ENCODE measurements at regions not wholly inside any gene's neighbourhood (a gene's known extent, or its start where the extent isn't known, plus 50 kb on each side); places are given as distances from the start of the nearest gene placed in this dataset.

DNA sequence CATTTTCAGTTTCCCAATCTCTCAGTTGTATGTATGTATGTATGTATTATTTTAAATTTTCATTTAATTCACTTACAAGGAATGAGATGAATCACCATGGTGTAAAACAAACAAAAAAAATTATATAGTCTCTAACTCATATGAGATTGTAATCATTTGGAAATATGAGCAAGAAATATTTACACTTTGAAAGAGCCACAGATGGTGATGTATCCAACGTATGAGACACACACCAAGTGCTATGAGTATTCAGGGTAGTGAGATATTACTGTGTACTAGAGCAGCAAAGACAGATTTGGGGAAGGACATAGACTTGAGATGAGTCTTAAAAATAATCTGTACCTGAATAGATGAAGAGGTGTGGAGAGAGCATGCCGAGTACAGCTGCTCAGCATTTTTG, 1154.4 kb downstream of the RAPGEF2 start:
- ChIA-PET POLR2A (ENCODE audit: partially characterized antibody) (no interaction called here), CTCF (ENCODE audit: partially characterized antibody) (no interaction called here)
- no peak overlapping the region for H4K91ac ChIP-seq (replicated peaks; ENCODE audit: insufficient read length, low read length)
- H3K18ac ChIP-seq (ENCODE audit: extremely low read depth, low read length), result no peak overlapping the region
- no peak overlapping the region for H4K5ac ChIP-seq (ENCODE audit: insufficient read length, low read depth, low read length)
- H4K8ac ChIP-seq (ENCODE audit: extremely low read depth, insufficient read depth, low read length), result no peak overlapping the region
- H2BK5ac ChIP-seq (ENCODE audit: low read depth, low read length), result no peak overlapping the region
- no peak overlapping the region for H3K9ac ChIP-seq (replicated peaks in 1 of 4; ENCODE audit: extremely low read depth in 1 of 4, low read depth in 3 of 4, low read length in 3 of 4)
- H3K23ac ChIP-seq (ENCODE audit: insufficient read length), result no peak overlapping the region
- H3K27ac ChIP-seq (ENCODE audit: low read depth, low read length), result no peak overlapping the region
- H3K4me2 ChIP-seq (ENCODE audit: insufficient read depth in 1 of 2, low read depth in 2 of 2, low read length in 2 of 2), result no peak overlapping the region
- H2BK20ac ChIP-seq (ENCODE audit: low read length), result no peak overlapping the region
- no peaks in the 10 kb centered on the region for H4K20me1 ChIP-seq (replicated peaks in 1 of 2; ENCODE audit: control insufficient read depth in 1 of 2, insufficient read depth in 2 of 2, low read length in 2 of 2)
- no peaks in the 10 kb centered on the region for H3K23me2 ChIP-seq (ENCODE audit: low read depth, low read length)
- H3K4me1 ChIP-seq (replicated peaks in 1 of 4; ENCODE audit: control insufficient read depth in 3 of 4, insufficient read depth in 4 of 4, low read length in 3 of 4), result no peaks in the 10 kb centered on the region
- H3K9me3 ChIP-seq (ENCODE audit: insufficient read depth in 2 of 2, low read depth in 1 of 2, low read length in 1 of 2), result no peaks in the 10 kb centered on the region
- H3K4me3 ChIP-seq (ENCODE audit: extremely low read depth in 1 of 4, insufficient read depth in 2 of 4, low read depth in 3 of 4, low read length in 4 of 4), result no peak overlapping the region
- no peak overlapping the region for H3K14ac ChIP-seq (ENCODE audit: insufficient read length)
- no peak overlapping the region for H2AFZ ChIP-seq (ENCODE audit: low read length)
- 94% methylated on average over 2 of the region's 2 CpGs; no CpG with 5 or more reads in 1 of the 2 experiments for WGBS, 2 experiments (ENCODE audit: extremely low coverage in 1 of 2, insufficient coverage in 1 of 2, insufficient read length in 1 of 2, insufficient replicate concordance in 2 of 2, low coverage in 1 of 2, low lambda C conversion rate in 2 of 2, missing lambda C conversion rate in 1 of 2)
- no peaks in the 10 kb centered on the region for H3K79me1 ChIP-seq (ENCODE audit: low read depth, low read length)
- H3K4ac ChIP-seq (replicated peaks; ENCODE audit: insufficient read length, low read depth, low read length), result no peak overlapping the region
- H3K79me2 ChIP-seq (ENCODE audit: control insufficient read depth in 1 of 2, insufficient read depth in 2 of 2, low read length in 2 of 2), result no peaks in the 10 kb centered on the region
- no peak overlapping the region for H2AK5ac ChIP-seq (ENCODE audit: low read depth, low read length)
- H3K27me3 ChIP-seq (replicated peaks in 1 of 4; ENCODE audit: control insufficient read depth in 3 of 4, extremely low read depth in 1 of 4, insufficient read depth in 3 of 4, low read length in 3 of 4), result no peaks in the 10 kb centered on the region
- FAIRE-seq (no peak), DNase-seq (ENCODE audit: low read depth in 1 of 2, low spot score in 2 of 2) (no peak)
- no peak overlapping the region for H2BK15ac ChIP-seq (ENCODE audit: low read length)
- no peak overlapping the region for H2BK120ac ChIP-seq (replicated peaks; ENCODE audit: low read depth, low read length)
- H3K56ac ChIP-seq (replicated peaks; ENCODE audit: insufficient read length, low read depth, low read length), result no peak overlapping the region
- H2BK12ac ChIP-seq (ENCODE audit: low read depth, low read length), result no peak overlapping the region
- H3K36me3 ChIP-seq (ENCODE audit: control insufficient read depth in 2 of 4, insufficient read depth in 4 of 4, low read length in 3 of 4), result no peaks in the 10 kb centered on the region
- TF ChIP-seq MAX (IDR thresholded peaks at IDR 0.05), result no peak
- no peak for TF ChIP-seq JUND (IDR thresholded peaks at IDR 0.05; ENCODE audit: low read length)
- no peak for TF ChIP-seq BACH1 (IDR thresholded peaks at IDR 0.05; ENCODE audit: low read length)
- TF ChIP-seq TAF1 (IDR thresholded peaks at IDR 0.05; ENCODE audit: low read depth, low read length), result no peak
- no peak for TF ChIP-seq GABPA (IDR thresholded peaks at IDR 0.05; ENCODE audit: borderline replicate concordance, insufficient read depth, low read length)
- no peak for TF ChIP-seq SRF (IDR thresholded peaks at IDR 0.05; ENCODE audit: low read depth, low read length)
- TF ChIP-seq EP300 (IDR thresholded peaks at IDR 0.05; ENCODE audit: borderline replicate concordance in 1 of 2, low read depth in 2 of 2, low read length in 2 of 2), result no peak
- TF ChIP-seq KDM5A (IDR thresholded peaks at IDR 0.05; ENCODE audit: low read length), result no peak
- TF ChIP-seq TAF7 (optimal IDR thresholded peaks at IDR 0.05; ENCODE audit: borderline replicate concordance, low read depth, low read length), result no peak
- TF ChIP-seq GTF2F1 (IDR thresholded peaks at IDR 0.05; ENCODE audit: borderline replicate concordance, low read depth, low read length), result no peak
- no peak for TF ChIP-seq MAFK (IDR thresholded peaks at IDR 0.05; ENCODE audit: low read depth, low read length)
- no peak for TF ChIP-seq CBX8 (IDR thresholded peaks at IDR 0.05; ENCODE audit: borderline replicate concordance, low read depth, low read length)
- no peak for TF ChIP-seq KDM1A (IDR thresholded peaks at IDR 0.05; ENCODE audit: borderline replicate concordance, low read length)
- no peak for TF ChIP-seq POU5F1 (IDR thresholded peaks at IDR 0.05; ENCODE audit: low read depth, low read length)
- no peak for TF ChIP-seq CHD1 (IDR thresholded peaks at IDR 0.05; ENCODE audit: low read depth, low read length)
- no peak for TF ChIP-seq RAD21 (IDR thresholded peaks at IDR 0.05 in 1 of 2, conservative IDR thresholded peaks at IDR 0.05 in 1 of 2; ENCODE audit: low read depth in 2 of 2, low read length in 2 of 2)

Data from H1 (cell line).